ENCODE measurements at regions not wholly inside any gene's neighbourhood (a gene's known extent, or its start where the extent isn't known, plus 50 kb on each side); places are given as distances from the start of the nearest gene placed in this dataset.

- no peak for TF ChIP-seq CTCF (IDR thresholded peaks at IDR 0.05)
- TF ChIP-seq REST (IDR thresholded peaks at IDR 0.05; ENCODE audit: insufficient read depth in 1 of 2, low read depth in 2 of 2, low read length in 1 of 2): no peak
- TF ChIP-seq POLR2AphosphoS5 (IDR thresholded peaks at IDR 0.05; ENCODE audit: low read depth, low read length): no peak
- TF ChIP-seq SIN3A (IDR thresholded peaks at IDR 0.05; ENCODE audit: borderline replicate concordance, insufficient read depth, low read depth, low read length): no peak
These were observed 421.5 kb downstream of the ZNF521 start for GRCh38 chr18:24930478-24930877.
